ENCODE measurements at regions not wholly inside any gene's neighbourhood (a gene's known extent, or its start where the extent isn't known, plus 50 kb on each side); places are given as distances from the start of the nearest gene placed in this dataset.

DNA sequence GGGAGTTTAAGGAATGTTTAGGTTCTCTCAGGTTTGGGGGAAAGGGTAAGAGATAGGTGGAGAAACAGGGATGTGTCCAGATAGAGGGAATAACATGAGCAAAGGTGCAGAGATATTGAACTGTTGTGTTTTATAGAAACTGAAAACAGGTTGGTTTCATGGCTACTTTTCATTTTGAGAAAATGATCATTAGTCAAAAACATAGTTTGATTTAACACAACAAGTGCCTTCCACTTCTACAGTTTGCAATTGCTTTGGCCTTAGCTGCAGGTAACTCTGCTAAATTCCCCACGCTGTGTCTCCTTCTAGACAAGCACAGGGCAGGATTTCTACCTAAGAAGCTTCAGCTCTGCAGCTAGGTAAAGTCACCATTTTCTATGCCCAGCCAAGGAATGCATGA, 124.9 kb downstream of the RGS2 start:
- Histone ChIP-seq H3K27ac (no peak overlapping the region), H3K9me3 (no peaks in the 10 kb centered on the region), H3K4me3 (no peak overlapping the region), H3K27me3 (no peaks in the 10 kb centered on the region), H3K36me3 (no peaks in the 10 kb centered on the region), H3K4me1 (no peaks in the 10 kb centered on the region)
- no peak for TF ChIP-seq POLR2A (IDR thresholded peaks at IDR 0.05)
- TF ChIP-seq, protein P1, sequence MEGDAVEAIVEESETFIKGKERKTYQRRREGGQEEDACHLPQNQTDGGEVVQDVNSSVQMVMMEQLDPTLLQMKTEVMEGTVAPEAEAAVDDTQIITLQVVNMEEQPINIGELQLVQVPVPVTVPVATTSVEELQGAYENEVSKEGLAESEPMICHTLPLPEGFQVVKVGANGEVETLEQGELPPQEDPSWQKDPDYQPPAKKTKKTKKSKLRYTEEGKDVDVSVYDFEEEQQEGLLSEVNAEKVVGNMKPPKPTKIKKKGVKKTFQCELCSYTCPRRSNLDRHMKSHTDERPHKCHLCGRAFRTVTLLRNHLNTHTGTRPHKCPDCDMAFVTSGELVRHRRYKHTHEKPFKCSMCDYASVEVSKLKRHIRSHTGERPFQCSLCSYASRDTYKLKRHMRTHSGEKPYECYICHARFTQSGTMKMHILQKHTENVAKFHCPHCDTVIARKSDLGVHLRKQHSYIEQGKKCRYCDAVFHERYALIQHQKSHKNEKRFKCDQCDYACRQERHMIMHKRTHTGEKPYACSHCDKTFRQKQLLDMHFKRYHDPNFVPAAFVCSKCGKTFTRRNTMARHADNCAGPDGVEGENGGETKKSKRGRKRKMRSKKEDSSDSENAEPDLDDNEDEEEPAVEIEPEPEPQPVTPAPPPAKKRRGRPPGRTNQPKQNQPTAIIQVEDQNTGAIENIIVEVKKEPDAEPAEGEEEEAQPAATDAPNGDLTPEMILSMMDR (IDR thresholded peaks at IDR 0.05), result no peak
- no peak for DNase-seq
- intact Hi-C loops (cut with DNase I; ENCODE audit: low total_unique reads), result no loop called here

DNA sequence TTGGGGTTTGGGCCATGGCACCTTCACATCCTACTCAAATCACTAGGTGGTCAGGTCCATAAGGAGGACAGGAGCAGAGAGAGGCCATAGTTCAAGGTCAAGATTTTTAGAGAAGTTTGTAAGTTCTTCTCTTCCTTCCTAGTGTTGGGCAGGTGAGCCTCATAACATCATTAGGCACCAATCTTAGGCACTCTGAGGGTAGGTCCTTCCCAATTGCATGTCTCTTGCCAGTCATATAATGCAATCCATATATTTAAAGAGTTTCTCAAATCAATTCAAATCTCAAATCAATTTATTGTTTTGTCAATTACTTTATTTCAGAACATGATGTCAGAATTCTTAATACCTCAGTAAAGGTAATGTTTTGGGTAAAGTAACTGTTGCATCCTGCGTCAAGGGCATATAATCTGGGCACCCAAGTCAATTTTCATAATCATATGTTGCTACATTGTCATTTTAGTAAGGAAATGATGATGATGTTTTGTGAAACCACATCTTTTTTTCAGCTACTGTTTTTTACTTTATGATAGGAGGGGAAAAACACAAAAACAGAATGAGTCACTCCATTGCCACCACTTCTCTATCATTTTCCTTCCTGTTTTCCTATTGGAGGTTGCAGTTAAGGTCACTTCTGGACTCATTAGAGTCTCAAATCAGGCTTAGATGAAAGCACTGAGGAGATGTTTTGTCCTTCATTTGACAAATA, 122.7 kb downstream of the UCHL5 start:
- TF ChIP-seq POLR2A (IDR thresholded peaks at IDR 0.05), result no peak
- TF ChIP-seq, protein P1 (IDR thresholded peaks at IDR 0.05), result no peak
- H3K27me3 ChIP-seq, result no peaks in the 10 kb centered on the region
- H3K27ac ChIP-seq, result no peak overlapping the region
- DNase-seq, result no peak
- no peaks in the 10 kb centered on the region for H3K4me1 ChIP-seq
- no peak overlapping the region for H3K4me3 ChIP-seq
- intact Hi-C loops (cut with DNase I; ENCODE audit: low total_unique reads), result no loop called here
- H3K9me3 ChIP-seq, result no peaks in the 10 kb centered on the region
- no peaks in the 10 kb centered on the region for H3K36me3 ChIP-seq

DNA sequence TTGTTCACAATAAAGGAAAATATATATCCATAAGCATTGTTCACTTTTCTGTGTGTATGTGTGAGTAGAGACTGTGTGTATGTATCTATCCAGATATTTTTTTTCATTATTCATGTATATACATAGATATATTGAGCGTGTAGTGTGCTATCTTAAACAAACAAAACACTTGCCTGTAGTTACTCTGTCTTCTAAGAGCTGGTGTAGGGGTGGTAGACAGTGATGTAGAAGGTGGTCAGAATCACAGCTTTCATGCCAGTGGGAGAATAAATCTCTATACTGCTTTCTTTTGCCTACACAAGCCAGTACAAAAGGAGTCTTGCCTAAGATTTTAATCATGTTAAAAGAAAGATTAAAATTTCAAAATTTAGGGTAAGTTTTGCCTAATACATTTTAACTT, 122.0 kb downstream of the UCHL5 start:
- no peak for TF ChIP-seq POLR2A (IDR thresholded peaks at IDR 0.05)
- TF ChIP-seq, protein P1 (IDR thresholded peaks at IDR 0.05), result no peak
- intact Hi-C loops (cut with DNase I; ENCODE audit: low total_unique reads), result no loop called here
- Histone ChIP-seq H3K9me3 (no peaks in the 10 kb centered on the region), H3K4me1 (no peaks in the 10 kb centered on the region), H3K4me3 (no peak overlapping the region), H3K27ac (no peak overlapping the region), H3K27me3 (no peaks in the 10 kb centered on the region), H3K36me3 (no peaks in the 10 kb centered on the region)
- DNase-seq, result no peak

DNA sequence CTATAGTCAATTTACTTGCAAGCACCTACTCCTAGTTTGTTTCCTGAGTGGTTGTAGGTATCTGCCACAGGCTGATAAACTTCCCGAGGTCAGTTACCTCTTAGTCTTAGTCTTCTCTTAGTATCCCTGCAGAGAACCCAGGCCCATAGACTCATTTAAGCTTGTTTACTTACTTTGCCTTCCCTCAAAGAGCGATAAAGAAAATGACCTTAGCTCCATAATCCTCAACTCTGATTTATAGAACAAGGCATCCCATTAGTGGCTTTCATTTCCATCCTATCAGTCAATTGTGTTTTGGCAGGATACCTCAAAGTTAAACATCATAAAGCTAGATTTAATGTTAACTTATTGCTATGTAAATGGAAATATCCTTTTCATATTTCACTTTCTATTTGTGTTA, 119.7 kb downstream of the UCHL5 start:
- no peak for DNase-seq
- no peak for TF ChIP-seq POLR2A (IDR thresholded peaks at IDR 0.05)
- TF ChIP-seq, protein P1 (IDR thresholded peaks at IDR 0.05), result no peak
- Histone ChIP-seq H3K4me3 (no peak overlapping the region), H3K9me3 (no peaks in the 10 kb centered on the region), H3K4me1 (no peaks in the 10 kb centered on the region), H3K27me3 (no peaks in the 10 kb centered on the region), H3K27ac (no peak overlapping the region), H3K36me3 (no peaks in the 10 kb centered on the region)
- intact Hi-C loops (cut with DNase I; ENCODE audit: low total_unique reads), result no loop called here

DNA sequence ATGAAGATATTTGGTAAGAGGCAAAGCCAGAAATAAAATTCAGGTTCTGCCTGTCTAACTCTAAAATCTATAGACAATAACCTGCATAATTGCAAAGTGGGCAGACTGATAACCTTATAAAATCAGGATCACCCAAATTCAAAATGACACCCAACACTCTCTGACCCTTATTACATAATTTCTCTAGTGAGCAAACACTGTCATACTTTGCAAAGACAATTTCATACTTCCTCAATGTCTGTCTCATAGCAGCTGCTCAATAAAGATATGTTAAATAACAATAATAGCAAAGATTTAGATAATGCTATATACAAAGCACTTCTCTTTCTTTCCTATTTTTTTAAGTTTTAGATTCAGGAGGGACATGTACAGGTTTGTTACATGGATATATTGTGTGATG, 118.5 kb downstream of the UCHL5 start:
- H3K9me3 ChIP-seq, result no peaks in the 10 kb centered on the region
- no peaks in the 10 kb centered on the region for H3K27me3 ChIP-seq
- TF ChIP-seq, protein P1 (IDR thresholded peaks at IDR 0.05), result no peak
- TF ChIP-seq POLR2A (IDR thresholded peaks at IDR 0.05), result no peak
- H3K27ac ChIP-seq, result no peak overlapping the region
- intact Hi-C loops (cut with DNase I; ENCODE audit: low total_unique reads), result no loop called here
- H3K36me3 ChIP-seq, result no peaks in the 10 kb centered on the region
- DNase-seq, result no peak
- H3K4me3 ChIP-seq, result no peak overlapping the region
- no peaks in the 10 kb centered on the region for H3K4me1 ChIP-seq
